ENCODE measurements at regions not wholly inside any gene's neighbourhood (a gene's known extent, or its start where the extent isn't known, plus 50 kb on each side); places are given as distances from the start of the nearest gene placed in this dataset.
A peak's percentile ranks its signal among the peaks of the same experiment; 100 is the strongest.

DNA sequence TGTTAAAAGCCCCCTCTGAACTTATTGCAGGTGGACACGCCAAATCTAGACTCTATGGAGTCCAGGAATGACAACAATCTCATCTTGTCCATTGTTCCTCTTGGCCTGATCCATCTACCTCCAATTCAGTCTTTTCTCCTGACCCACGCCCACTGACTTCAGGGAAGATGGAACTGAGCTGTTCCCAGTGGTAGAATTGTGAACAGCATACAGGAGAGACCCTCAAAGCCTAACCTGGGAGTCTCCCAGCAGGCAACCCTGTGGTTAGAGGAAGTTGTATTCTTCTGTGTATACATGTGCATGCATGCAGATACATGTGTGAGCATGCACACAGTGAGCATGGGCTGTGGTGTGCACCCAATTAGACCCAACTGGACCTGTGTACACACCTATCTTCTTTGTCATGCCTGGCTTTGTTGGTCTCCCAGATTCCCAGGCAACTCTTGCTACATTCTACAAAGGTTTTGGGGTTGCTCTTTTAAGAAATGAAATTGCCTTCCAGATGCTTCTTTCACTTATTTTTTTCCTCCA, 286.0 kb downstream of the ZSWIM6 start:
- H3K9me3 Mint-ChIP-seq = no peaks in the 10 kb centered on the region

DNA sequence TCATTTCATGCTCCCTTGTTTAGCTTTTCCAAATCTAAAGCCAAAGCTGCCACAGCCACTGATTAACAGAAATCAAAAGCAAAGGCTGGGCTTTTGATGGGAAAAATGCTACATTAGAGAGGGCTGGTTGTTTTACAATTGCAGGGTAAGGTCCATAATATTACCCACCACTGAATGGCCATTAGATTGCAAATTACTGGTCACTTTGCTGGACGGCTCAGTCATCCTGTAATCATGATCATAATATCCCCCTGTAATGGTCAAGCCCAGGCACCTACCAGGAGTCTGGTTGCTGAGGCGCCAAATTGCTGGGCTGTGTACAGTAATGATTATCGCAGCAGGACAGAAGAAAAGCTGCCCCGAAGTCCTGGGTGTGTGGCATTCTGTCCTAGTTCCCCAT, 286.5 kb downstream of the ZSWIM6 start:
- peaks cover 3% of the 10 kb centered on the region for H3K27me3 Mint-ChIP-seq (ENCODE audit: low read depth)

More for the DNA sequence above, 286.0 kb downstream of the ZSWIM6 start:
- Mint-ChIP-seq H3K27me3 (ENCODE audit: low read depth) (peaks cover 3% of the 10 kb centered on the region), H3K27ac (no peak overlapping the region), H3K4me1 (ENCODE audit: low read depth) (no peaks in the 10 kb centered on the region), H3K36me3 (ENCODE audit: low read depth) (no peaks in the 10 kb centered on the region), H3K4me3 (no peak overlapping the region)

DNA sequence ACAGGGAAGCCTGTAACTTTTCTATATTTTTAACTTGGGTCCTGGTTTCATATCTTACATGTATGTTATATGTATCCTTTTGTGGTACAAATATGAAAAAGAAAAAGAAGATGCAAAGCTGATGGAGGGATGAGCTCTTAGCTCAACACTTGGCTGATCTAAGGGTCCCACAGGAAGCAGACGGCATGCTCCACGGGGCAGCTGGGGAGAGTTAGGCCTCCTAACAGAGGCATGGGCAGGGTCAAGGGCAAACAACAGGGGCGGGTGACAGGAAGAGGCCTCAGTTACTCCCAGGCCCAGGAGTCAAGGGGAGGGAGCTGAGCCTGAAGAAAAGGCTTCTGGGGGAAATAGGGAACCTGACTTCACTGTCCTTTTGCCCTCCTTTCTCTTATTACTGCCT, 287.2 kb downstream of the ZSWIM6 start:
- no peak overlapping the region for H3K27ac Mint-ChIP-seq
- no peaks in the 10 kb centered on the region for H3K36me3 Mint-ChIP-seq (ENCODE audit: low read depth)
- H3K4me3 Mint-ChIP-seq = no peak overlapping the region
- H3K27me3 Mint-ChIP-seq (ENCODE audit: low read depth) = peaks cover 7% of the 10 kb centered on the region
- H3K9me3 Mint-ChIP-seq = no peaks in the 10 kb centered on the region
- H3K4me1 Mint-ChIP-seq (ENCODE audit: low read depth) = no peaks in the 10 kb centered on the region

More for the DNA sequence above, 286.5 kb downstream of the ZSWIM6 start:
- H3K27ac Mint-ChIP-seq = no peak overlapping the region
- H3K9me3 Mint-ChIP-seq = no peaks in the 10 kb centered on the region
- H3K4me3 Mint-ChIP-seq = no peak overlapping the region
- H3K4me1 Mint-ChIP-seq (ENCODE audit: low read depth) = no peaks in the 10 kb centered on the region
- H3K36me3 Mint-ChIP-seq (ENCODE audit: low read depth) = no peaks in the 10 kb centered on the region

DNA sequence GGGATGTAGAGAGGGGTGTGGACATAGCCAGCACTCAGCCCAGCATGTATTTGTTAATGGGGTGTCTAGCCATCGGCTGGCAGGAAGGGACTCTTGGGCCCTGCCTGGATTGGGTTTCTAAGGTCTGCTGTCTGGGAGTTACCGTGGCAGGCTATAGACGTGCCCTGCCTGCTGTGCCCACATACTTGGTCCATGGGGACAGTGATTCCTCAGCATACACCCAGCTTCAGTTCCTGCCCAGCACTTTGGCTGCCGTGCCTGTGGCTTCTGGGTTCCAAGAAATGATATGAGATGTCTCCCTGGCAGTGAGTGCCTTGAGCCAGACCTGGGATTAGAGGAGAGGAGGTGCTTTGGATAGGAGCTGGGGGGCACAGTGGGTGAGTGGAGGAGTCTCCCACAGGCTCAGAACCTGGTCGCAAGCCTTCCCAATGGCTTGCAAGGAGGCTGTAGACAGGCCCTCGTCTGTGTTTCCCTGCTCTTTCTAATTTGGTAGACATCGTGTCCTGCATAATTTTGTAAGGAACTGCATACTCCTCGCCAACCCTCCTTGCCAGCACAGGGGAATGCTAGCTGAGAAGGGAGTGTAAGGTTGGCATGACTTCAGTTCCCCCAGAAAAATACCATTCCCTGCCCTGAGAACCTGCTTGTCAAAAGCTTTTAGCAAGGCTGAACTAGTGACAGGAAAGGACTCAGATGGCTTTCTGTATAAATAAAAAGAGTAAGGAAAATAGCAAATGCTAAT, 287.9 kb downstream of the ZSWIM6 start:
- no peak overlapping the region for H3K27ac Mint-ChIP-seq
- no peaks in the 10 kb centered on the region for H3K36me3 Mint-ChIP-seq (ENCODE audit: low read depth)
- peaks cover 13% of the 10 kb centered on the region for H3K27me3 Mint-ChIP-seq (ENCODE audit: low read depth)
- H3K9me3 Mint-ChIP-seq = no peaks in the 10 kb centered on the region
- no peaks in the 10 kb centered on the region for H3K4me1 Mint-ChIP-seq (ENCODE audit: low read depth)
- H3K4me3 Mint-ChIP-seq = no peak overlapping the region

DNA sequence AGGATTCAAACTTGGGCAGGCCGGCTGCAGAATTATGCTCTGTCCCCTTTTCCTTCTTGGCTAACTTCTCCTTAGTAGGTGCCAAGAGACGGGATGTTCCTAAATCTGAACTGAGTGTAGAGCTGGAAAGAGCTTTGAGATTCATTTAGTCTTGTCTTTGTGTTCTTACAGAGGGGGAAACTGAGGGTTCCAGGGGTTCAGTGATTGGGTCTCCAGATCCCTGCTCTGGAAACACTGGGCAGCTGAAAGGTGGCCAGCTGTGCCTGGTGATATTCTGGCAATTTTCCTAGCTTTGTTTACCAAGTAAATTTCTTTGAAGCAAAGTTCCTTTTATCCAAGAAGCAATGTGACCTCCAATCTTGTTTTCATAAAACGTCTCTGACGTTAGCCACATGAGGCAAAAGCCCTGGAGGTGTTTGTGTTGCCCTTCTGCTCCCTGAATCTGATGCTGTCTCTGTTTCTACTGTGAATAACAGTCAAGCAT, 288.7 kb downstream of the ZSWIM6 start:
- H3K27me3 Mint-ChIP-seq (ENCODE audit: low read depth) = peaks cover 18% of the 10 kb centered on the region
- H3K36me3 Mint-ChIP-seq (ENCODE audit: low read depth) = no peaks in the 10 kb centered on the region
- no peaks in the 10 kb centered on the region for H3K4me1 Mint-ChIP-seq (ENCODE audit: low read depth)
- no peak overlapping the region for H3K27ac Mint-ChIP-seq
- no peaks in the 10 kb centered on the region for H3K9me3 Mint-ChIP-seq
- H3K4me3 Mint-ChIP-seq = no peak overlapping the region

DNA sequence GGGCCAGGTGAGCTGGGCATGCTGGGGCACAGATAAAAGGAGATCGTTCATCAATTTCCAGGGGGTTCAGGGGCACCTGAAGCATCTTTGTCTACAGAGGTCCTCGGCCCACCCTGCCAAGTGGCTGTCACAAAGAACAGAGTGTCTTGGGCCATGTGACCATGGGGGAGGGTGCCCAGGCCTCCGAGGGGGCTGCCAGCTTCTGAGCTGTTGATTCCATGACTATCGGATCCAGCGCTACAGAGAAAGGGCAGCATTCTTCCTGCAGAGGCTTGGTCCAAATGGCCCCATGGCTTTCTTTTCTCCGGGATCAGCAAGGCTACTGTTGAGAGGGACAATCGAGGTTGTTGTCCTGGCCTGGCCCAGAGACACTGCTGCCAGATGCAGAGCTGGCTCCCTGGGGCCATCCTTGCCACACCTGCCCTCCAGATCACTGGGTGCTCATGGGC, 289.2 kb downstream of the ZSWIM6 start:
- Mint-ChIP-seq H3K27me3 (ENCODE audit: low read depth) (peaks cover 18% of the 10 kb centered on the region), H3K27ac (no peak overlapping the region), H3K36me3 (ENCODE audit: low read depth) (no peaks in the 10 kb centered on the region), H3K4me1 (ENCODE audit: low read depth) (no peaks in the 10 kb centered on the region), H3K9me3 (no peaks in the 10 kb centered on the region), H3K4me3 (no peak overlapping the region)

DNA sequence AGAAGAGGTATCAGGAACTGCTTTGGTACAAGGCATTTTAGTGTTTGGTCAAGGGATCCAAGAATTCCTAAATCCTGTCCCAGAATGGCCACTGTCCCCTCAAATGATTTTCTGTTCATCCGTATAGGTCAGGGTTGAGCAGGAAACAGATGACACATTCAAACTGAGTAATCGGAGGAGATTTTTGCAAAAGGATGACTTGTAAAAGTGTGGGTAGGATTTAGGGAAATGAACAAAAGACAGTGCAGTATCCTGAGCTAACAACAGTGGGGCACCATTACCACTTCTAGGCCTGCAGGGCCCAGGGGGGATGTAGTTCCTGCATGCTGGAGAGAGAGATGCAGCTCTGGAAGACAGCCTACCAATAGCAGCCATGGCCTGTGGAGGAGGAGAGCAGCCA, 290.1 kb downstream of the ZSWIM6 start:
- Mint-ChIP-seq H3K9me3 (no peaks in the 10 kb centered on the region), H3K27me3 (ENCODE audit: low read depth) (peaks cover 25% of the 10 kb centered on the region), H3K36me3 (ENCODE audit: low read depth) (no peaks in the 10 kb centered on the region), H3K27ac (no peak overlapping the region), H3K4me3 (no peak overlapping the region), H3K4me1 (ENCODE audit: low read depth) (no peaks in the 10 kb centered on the region)

DNA sequence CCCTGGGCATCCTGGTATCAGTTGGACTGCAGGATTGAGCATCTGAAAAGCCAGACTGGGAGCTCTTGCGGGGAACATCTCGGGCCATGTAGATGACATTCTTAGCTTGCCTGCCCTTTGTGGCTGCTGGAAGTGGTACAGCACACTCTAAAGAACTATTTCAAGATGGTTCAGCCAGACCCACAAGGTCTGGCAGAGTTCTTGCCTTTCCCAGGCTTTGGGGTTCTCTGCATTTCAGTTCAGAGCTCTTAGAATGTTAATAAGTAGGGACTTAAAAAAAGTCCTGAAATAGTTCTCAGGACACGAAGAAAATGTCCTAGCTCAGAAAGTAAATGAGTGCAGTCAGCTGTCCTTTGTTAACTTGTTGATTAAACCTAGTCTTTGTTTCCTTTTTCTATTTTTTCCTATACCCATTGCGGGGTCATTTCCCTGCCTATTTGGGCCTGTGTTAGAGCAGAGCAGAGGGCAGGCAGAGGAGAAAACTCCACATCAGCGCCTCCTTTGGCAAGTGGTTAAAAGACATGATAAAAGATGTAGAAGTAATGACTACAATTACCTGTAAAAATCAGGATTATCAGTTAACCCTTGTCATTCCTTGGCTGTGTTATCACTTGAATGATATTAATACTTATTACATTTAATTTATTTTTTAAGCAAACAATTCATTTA, 291.5 kb downstream of the ZSWIM6 start:
- Mint-ChIP-seq H3K27ac (no peak overlapping the region), H3K4me3 (no peak overlapping the region), H3K27me3 (ENCODE audit: low read depth) (peaks cover 39% of the 10 kb centered on the region), H3K4me1 (ENCODE audit: low read depth) (no peaks in the 10 kb centered on the region), H3K9me3 (no peaks in the 10 kb centered on the region), H3K36me3 (ENCODE audit: low read depth) (no peaks in the 10 kb centered on the region)

DNA sequence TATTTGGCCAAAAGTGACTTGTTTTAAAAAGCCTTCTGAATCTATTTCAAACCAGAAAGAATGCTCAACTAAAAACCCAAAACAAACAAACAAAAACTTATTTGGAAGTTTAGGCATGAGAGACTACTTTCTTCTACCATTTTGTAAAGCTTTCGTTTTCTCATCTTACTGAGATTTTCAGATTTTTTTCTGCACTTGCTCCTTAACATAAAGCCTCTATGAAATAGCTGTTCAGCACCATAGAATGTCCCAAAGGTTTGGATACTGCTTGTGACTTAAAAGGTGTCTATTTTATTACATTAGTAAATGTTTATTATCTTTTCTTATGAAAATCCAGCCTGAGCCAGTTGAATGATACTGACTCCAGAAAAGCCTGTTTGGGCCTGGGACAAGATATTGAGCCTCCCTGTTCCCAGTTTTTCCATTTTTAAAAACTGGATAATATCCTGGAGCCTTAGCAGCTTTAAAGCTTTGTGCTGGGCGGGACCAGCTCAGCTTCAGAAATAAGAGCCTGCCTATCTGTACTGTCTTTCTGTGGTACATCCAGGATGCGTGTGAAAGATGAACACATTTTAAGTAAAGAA, 292.6 kb downstream of the ZSWIM6 start:
- H3K4me1 Mint-ChIP-seq (ENCODE audit: low read depth) = no peaks in the 10 kb centered on the region
- peaks cover 38% of the 10 kb centered on the region for H3K27me3 Mint-ChIP-seq (ENCODE audit: low read depth)
- no peaks in the 10 kb centered on the region for H3K9me3 Mint-ChIP-seq
- H3K36me3 Mint-ChIP-seq (ENCODE audit: low read depth) = no peaks in the 10 kb centered on the region
- peak overlapping the region; percentile 19 for H3K4me3 Mint-ChIP-seq
- no peak overlapping the region for H3K27ac Mint-ChIP-seq

DNA sequence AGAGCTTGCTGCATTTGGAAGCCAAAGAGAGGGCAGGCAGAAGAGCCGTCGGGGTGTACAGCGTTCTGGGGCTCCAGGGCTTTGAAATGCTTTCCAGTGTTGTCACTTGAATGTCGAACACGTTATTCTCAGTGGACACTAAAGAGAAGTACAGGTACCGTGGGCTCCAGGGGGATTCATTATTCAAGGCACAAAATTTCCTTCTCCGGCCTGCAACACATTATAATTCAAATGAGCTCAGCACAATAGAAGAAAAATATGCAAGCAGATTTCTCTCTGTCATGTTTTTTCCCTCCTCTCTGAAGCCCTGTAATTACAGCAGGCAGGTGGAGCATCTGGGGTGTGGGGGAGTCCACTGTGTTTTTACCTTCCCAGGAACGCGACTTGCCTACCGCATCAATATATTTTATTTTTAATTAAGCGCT, 293.1 kb downstream of the ZSWIM6 start:
- H3K27ac Mint-ChIP-seq = no peak overlapping the region
- peaks cover 38% of the 10 kb centered on the region for H3K27me3 Mint-ChIP-seq (ENCODE audit: low read depth)
- H3K4me3 Mint-ChIP-seq = peak overlapping the region; percentile 19
- no peaks in the 10 kb centered on the region for H3K36me3 Mint-ChIP-seq (ENCODE audit: low read depth)
- no peaks in the 10 kb centered on the region for H3K4me1 Mint-ChIP-seq (ENCODE audit: low read depth)
- no peaks in the 10 kb centered on the region for H3K9me3 Mint-ChIP-seq

DNA sequence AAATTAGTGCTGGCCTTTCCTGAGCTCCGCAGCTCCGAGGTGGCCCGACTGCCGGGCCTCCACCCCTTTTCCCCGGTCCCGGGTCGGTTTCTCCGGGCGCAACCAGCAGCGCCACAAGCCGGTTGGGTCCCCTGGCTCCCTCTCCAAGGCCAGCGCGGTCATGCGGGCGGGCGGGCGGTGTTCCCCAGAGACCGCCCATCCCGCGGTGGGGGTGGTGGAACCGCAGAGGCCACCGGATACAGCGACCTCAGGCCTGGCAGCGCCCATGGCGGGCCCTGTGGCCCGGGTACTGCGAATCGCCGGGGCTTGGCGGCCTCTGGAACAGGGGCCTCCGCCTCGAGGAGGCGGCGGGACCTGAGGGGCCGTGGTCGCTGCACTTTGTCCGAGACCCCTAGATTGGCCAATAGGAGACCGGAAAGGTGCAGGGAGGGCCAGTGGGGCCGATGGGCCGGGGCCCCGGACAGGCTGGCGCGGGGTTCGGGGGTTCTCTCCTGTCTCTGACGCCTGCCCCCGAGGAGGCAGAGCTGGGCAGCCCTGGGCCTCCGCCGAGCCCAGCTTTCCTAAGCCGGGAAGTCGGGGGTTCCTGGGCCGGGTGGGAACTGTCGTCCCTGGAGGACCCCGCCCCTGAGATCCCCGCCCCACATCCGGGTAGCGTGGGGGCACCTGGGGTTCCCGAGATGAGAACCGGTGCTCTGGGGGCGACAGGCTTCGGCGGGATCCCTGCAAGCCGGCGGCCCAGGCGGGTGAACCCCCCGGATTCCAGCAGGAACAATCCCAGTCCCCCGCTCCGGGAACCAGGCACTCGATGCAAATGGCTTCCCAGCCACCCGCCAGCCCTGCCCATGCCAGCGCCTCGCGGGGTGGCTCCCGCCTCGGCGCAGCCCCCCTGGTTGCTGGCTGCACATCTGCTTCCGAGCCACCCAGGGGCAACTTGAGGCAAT, 293.9 kb downstream of the ZSWIM6 start:
- Mint-ChIP-seq H3K36me3 (ENCODE audit: low read depth) (no peaks in the 10 kb centered on the region), H3K9me3 (no peaks in the 10 kb centered on the region), H3K4me1 (ENCODE audit: low read depth) (no peaks in the 10 kb centered on the region), H3K4me3 (no peak overlapping the region), H3K27me3 (ENCODE audit: low read depth) (peaks cover 38% of the 10 kb centered on the region), H3K27ac (no peak overlapping the region)

DNA sequence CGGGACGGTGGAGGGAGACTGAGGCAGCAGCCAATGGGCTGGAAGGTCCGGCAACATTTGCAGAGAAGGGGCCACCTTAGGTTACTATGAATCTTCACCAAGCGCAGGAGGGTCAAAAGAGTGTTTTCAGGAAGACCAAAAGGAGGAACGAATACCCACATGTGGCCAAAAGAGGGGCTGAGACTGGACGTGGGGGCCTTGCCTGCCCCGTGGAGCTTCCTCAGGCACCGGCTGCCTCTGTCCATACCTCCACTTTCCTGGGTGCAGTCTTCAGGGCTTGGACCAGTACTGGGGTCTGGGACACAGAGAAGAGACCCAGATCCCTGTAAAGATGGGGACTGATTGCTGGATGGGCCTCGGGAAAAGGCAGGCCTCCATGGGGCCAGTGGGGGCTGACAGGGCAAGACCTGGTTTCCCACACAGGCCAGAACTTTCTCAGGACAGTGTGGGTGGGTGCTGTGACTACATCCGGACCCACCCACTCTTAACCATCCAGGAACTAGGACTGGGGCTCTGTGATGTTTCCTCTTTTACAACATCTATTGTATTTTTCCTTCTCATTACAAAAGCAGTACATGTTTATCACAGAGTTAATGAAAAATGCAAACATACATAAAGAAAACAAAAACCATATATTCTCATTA, 294.7 kb downstream of the ZSWIM6 start:
- no peaks in the 10 kb centered on the region for H3K9me3 Mint-ChIP-seq
- peaks cover 38% of the 10 kb centered on the region for H3K27me3 Mint-ChIP-seq (ENCODE audit: low read depth)
- H3K4me3 Mint-ChIP-seq = no peak overlapping the region
- no peak overlapping the region for H3K27ac Mint-ChIP-seq
- H3K36me3 Mint-ChIP-seq (ENCODE audit: low read depth) = no peaks in the 10 kb centered on the region
- H3K4me1 Mint-ChIP-seq (ENCODE audit: low read depth) = no peaks in the 10 kb centered on the region

DNA sequence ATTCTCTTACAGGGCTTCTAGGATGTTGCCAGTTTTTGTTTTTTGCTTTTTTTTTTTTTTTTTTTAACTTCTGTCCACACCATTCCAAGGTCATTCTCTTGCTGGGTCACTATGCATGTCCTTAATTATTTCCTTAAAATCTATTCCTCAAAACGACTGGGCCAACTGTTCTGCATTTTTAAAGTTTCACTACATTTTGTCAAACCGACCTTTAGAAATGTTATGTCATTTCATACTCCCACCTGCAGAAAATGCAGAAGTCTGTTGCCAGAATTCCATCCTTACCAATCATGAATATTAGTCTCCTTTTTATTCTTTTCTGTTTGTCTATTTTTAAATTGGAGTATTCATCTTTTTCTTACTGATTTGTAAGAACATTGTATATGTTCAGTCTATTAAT, 295.5 kb downstream of the ZSWIM6 start:
- Mint-ChIP-seq H3K4me3 (no peak overlapping the region), H3K27ac (no peak overlapping the region), H3K9me3 (no peaks in the 10 kb centered on the region), H3K4me1 (ENCODE audit: low read depth) (no peaks in the 10 kb centered on the region), H3K36me3 (ENCODE audit: low read depth) (no peaks in the 10 kb centered on the region), H3K27me3 (ENCODE audit: low read depth) (peaks cover 38% of the 10 kb centered on the region)
